GM21390 (cell line): ENCODE measurements at regions not wholly inside any gene's neighbourhood (a gene's known extent, or its start where the extent isn't known, plus 50 kb on each side); places are given as distances from the start of the nearest gene placed in this dataset.
"Not testable (repeated sequence)": the region's sequence is repeated elsewhere in the genome, so short reads cannot be mapped to it uniquely, and the experiment has no call there.

Experiments
- ATAC-seq: cut with Tn5 transposase; IDR thresholded peaks from one replicate; pipeline ENCODE4 v1.9.1; 2021; ENCODE audit not compliant: unreplicated experiment

DNA sequence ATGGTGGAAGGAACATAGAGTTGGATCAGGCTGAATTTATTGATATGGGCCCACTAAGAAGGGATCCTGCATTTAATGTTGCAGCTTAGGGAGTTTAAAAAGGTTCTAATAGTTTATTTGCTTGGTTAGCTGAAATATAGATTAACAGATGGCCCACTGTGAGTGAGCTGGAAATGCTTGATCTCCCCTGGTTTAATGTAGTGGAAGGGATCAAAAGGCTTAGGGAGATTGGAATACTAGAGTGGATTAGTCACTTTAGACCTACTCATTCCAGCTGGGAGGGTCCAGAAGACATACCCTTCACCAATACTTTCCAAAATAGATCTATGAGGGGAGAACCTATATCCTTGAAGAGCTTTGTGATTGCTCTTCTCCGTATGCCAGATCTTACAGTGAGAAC lies 130.1 kb upstream of the ZC3H12C start:
- no peak for ATAC-seq

GRCh38 chr11:109964487-109964886 lies 128.7 kb upstream of the ZC3H12C start:
- no peak for ATAC-seq

GRCh38 chr11:109965445-109965844 lies 127.7 kb upstream of the ZC3H12C start:
- not testable (repeated sequence) for ATAC-seq

DNA sequence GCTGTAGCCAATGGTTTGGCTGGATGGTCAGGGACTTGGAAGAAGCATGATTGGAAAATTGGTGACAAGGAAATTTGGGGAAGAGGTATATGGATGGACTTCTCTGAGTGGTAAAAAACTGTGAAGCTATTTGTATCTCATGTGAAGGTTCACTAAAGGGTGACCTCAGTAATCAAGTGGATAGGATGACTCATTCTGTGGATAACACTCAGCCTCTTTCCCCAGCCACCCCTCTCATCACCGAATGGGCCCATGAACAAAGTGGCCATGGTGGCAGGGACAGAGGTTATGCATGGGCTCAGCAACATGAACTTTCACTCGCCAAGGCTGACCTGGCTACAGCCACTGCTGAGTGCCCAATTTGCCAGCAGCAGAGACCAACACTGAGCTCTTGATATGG lies 127.3 kb upstream of the ZC3H12C start:
- not testable (repeated sequence) for ATAC-seq

DNA sequence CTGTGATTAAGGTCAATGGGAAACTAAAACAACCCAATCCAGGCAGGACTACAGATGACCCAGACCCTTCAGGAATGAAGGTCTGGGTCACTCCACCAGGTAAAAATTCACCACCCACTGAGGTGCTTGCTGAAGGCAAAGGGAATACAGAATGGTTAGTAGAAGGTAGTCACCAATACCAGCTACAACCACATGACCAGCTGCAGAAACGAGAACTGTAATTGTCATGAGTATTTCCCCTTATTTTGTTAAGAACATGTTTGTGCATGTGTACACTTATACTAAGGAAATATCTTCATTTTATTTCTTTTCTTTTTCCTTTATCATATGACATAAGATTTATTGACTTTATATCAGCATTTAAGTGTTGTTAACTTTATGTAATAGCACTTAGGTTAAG lies 126.1 kb upstream of the ZC3H12C start:
- not testable (repeated sequence) for ATAC-seq

DNA sequence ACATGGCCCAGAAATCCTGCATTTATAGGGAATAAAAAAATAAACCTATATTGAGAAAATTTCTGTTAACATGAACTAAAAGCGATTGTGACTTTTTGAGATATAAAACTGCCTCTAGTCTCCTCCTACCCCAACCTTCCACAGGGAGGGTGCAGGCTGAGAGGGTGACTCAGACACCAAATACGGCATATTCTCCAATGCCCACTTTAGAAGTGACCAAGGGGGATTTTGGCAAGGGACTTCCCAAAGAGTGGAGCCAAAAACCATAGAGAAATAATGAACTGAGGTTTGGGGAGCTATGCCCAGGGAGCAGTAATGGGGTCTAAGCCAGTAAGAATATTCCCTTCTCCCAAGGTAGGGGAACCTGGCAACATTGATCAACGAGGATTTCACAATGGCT lies 124.9 kb upstream of the ZC3H12C start:
- no peak for ATAC-seq

DNA sequence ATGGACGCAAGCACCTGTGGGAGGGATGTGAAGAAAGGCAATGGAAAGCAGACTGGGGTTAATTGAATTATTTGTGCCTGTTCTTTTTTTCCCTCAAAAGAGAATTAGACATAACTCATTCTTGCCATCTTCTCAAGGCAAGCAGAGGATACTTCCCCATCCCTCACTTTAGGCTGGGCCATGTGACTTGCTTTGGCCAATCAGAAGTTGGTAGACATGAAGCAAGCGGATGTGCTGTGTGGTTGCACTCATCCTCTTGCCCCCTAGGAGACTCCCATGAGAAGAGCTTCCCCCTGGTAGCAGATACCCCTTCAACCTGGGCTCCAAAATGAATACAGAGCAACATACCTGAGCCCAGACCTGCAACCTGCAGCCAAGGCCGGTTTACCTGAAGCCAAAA lies 124.4 kb upstream of the ZC3H12C start:
- no peak for ATAC-seq

GRCh38 chr11:109970516-109971183 lies 122.5 kb upstream of the ZC3H12C start:
- ATAC-seq, result peak; percentile 42

- ATAC-seq, result no peak
Measured at GRCh38 chr11:109971184-109971523, 122.0 kb upstream of the ZC3H12C start.

GRCh38 chr11:109972181-109972715 lies 120.9 kb upstream of the ZC3H12C start:
- ATAC-seq, result peak; percentile 80

DNA sequence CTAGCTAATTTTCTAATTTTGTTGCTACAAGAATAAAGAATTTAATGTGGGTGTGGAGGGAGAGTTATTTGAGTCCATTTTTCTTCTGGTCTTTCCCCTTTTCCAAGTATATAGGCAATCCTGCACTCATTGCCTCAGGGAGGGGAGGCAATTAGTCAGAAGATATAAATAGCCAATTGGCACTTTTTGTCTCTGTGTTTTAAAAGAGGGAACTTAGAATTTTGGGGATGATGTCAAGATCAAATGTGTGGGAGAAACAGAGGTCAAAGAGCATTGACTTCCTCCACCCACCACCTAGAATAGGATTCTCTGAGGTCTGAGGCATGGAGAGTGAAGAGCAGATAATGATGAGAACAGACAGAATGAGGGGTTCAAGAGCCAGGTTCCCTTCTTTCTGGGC lies 120.3 kb upstream of the ZC3H12C start:
- ATAC-seq, result no peak

- no peak for ATAC-seq
Measured at GRCh38 chr11:109973486-109973885, 119.7 kb upstream of the ZC3H12C start.

DNA sequence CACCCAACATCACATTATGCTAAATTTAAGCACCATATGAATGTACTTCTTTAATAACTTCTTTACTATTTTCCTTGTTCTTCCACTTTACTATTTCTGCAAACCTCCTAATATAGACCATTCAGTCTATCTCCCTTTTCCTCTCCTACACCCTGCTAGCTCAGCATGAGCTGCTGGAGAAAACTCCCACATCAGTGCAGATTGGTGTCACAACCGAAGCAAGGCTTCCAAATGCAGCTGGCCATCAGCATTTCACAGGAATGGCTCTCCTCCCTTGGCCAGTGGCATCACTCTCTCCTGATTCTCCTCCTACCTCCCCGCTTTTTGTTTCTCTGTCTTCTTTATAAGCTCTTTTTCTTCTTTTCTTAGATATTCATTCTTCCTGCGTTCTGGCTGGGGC lies 118.7 kb upstream of the ZC3H12C start:
- no peak for ATAC-seq

DNA sequence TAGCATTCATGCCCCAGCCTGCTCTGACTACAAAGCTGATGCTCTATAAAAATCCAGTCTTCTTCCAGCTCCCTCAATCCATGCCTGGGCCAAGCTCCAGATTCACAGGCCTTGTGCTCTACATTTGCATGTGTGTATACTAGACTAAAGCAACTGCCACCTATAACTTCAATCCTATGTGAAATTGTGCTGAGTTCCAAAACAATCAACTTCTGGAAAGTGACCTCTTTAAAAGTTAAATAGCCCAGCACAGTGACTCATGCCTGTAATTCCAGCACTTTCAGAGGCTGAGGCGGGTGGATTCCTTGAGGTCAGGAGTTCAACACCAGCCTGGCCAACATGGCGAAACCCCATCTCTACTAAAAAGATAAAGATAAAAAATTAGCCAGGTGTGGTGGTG lies 114.3 kb upstream of the ZC3H12C start:
- no peak for ATAC-seq

GRCh38 chr11:109981031-109981636 lies 112.1 kb upstream of the ZC3H12C start:
- ATAC-seq, result no peak

- no peak for ATAC-seq
Measured at GRCh38 chr11:109983358-109983757, 109.8 kb upstream of the ZC3H12C start.

- ATAC-seq, result peak; percentile 98
Measured at GRCh38 chr11:109984634-109985289, 108.4 kb upstream of the ZC3H12C start.

GRCh38 chr11:109986488-109986887 lies 106.7 kb upstream of the ZC3H12C start:
- ATAC-seq, result no peak

DNA sequence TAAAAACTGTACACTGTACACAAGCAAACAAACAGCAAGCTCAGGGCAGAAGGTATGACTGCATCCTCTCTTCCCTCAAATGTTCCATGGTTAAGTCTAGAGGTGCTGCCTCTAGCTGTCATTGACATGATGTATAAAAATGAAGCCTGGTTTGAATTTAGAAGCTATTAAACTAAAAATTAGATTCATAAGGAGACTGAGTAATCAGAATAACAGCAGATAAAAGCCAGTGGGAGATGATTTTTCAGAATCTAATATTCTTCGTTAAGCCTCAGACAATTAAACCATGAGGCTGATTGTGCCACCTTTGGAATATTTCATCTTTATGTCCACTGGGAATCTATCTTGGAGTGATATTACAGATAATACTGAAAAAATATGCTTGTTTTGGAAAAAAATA lies 101.4 kb upstream of the ZC3H12C start:
- no peak for ATAC-seq

DNA sequence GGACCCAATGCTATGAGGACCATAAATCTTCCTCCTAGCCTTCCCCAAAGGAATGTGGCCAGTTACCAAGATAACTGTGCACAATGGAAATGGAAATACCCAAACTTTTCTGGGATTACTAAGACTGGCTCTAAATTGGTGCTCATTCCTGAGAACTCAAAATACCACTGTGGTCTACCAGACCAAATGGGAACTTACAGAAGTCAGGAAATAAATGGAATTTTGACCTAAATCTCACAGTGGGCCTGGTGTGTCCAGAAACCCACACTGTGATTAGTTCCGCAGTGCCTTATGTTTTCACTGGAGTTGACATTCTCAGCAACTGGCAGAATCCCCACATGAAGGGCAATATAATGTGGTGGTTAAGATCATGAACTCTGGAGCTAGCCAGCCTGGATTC lies 99.4 kb upstream of the ZC3H12C start:
- ATAC-seq, result no peak

DNA sequence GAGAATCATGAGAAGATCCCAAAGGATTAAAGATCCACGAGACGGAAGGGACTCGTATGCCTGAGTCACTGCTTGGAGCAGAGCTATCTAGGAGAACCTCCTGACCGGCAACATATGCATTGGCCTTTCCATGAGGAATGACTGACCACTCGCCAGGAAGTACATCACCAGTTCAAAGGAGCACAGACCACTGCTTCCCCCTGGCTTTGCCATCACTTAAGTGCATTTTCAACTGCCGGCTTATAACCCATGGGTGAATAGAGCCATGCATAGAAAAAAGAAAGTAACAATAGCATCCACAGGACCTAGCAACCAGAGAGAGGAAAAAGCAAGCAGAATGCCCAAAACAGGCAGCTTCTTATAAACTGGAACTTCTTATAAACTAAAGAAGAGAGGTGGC lies 98.3 kb upstream of the ZC3H12C start:
- no peak for ATAC-seq

GRCh38 chr11:109996060-109996459 lies 97.1 kb upstream of the ZC3H12C start:
- ATAC-seq, result no peak
